Pons (tissue), 1 donor: ENCODE measurements at regions not wholly inside any gene's neighbourhood (a gene's known extent, or its start where the extent isn't known, plus 50 kb on each side); places are given as distances from the start of the nearest gene placed in this dataset.
"Not testable (repeated sequence)": the region's sequence is repeated elsewhere in the genome, so short reads cannot be mapped to it uniquely, and the experiment has no call there.

Source experiments
- DNase-seq: peaks from one replicate; pipeline ENCODE4 v3.0.0-alpha.2; 2016; ENCODE audit warnings: low spot score

DNA sequence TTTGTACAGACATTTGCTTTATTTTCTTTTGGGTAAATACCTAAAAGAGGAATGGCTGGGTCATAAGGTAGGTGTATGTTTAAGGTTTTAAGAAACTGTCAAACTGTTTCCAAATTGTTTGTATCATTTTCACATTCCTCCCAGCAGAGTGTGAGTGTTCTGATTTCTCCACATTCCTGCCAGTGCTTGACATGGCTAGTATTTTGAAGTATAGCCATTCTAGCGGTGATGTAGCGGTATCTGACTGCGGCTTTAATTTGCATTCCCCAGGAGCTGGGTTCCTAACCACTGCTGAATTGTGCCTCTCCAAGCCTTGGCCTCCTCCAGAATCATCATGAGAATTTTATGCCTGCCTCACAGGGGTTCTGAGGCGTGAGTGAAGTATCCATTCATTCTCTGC lies 61.8 kb upstream of the ARL4C start:
- no peak for DNase-seq

- no peak for DNase-seq
Measured at GRCh38 chr2:234556848-234557573, 60.1 kb upstream of the ARL4C start.

GRCh38 chr2:234555616-234556249 lies 58.9 kb upstream of the ARL4C start:
- DNase-seq = no peak

GRCh38 chr2:234555161-234555560 lies 58.3 kb upstream of the ARL4C start:
- no peak for DNase-seq

- DNase-seq = not testable (repeated sequence)
Measured at GRCh38 chr2:234553223-234553622, 56.3 kb upstream of the ARL4C start.

DNA sequence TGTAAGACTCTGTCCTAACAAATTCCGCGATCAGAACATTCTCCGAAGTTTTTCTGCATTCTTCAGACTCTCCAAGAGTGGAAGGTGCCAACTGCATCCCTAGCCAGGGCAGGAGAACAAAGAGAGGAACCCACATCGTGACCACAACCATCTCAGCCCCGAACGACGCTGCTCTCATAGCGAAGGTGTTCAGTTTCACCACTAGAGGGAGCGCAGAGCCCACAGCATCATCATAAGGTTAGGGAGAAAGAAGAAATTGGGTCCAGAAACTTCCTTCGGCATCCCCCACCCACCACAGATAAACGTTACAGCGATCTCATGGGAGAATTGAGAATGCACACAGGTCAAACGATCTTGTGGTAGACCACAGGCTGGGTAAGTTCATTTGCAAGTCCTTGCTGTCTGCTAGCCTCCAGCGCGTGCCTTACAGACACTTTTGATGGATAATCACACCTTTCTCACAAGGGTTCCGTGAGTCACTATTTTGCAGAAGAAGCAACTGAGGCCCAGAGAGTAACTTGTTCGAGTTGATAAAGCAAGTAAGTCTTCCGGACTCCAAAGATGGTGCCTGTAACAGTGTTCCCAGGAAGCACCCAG lies 53.7 kb upstream of the ARL4C start:
- peak; percentile 80 for DNase-seq

DNA sequence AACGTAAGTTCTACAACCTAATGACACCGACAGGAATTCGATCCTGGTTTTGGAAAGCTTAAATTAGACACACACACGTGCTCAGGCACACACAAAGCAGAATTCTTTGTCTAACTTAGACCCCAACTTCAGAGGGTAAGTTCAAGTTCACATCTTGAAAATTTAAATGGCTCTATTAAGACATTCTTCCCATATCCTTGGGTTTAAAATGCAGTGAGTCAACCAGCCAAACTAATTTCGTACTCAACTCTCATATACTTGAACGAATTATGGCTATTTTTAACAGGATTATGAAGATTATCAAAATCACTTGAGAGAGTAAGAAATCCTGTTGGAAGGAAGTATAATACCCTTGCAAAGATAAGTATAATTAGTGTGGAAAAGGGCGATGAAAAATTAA lies 53.2 kb upstream of the ARL4C start:
- DNase-seq = no peak

DNA sequence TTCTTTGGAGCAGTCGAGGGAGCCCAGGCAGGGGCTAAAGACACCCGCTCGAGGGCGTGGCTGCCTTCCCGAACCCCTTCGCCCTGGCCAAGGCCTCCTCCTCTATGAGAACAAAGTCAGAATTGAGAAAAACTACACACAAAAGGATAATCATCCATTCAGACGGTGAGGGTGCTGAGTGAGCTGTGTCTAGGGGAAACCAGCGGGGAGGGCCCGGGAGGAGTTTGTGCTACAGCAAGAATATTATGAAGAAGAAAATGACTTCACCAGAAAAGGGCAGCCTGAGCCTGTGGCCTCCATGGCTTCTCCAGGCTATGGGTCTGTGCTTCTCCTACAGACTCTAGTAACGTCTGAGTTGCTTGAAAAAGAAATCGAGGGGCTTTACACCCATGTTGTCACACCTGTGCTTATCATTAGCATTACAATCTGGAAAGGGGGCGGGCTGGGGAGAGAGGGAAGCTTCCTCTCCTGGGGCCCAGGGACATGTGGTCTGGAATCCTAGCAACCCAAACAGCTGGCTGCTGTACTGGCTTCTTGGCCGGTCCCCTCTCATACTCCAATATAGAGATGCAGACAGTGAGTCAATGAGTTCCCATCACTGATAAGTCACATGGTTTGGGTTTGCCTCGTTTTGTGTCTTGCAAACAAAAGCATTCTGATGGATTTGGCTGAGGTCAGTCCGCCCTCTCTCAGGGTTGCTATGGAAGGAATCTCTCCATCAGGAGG lies 52.0 kb upstream of the ARL4C start:
- DNase-seq = peak; percentile 54

DNA sequence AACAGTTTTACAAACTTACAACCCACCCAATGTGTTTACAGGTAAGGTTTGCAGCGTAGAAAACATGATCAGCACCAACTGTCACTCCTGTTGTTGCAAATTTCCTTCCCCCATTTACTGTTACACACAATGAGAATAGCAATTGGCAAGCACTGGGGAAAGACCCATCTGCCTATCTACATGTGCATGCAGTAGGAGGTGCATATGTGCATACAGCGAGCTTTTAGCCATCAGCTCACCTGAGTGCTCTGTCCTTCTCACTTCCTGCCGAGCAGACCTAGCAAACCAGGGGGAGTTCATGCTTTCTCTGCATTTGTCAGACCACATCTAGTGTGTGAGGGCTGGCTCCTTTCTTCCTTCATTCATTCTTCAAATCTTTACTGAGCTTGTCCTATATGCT lies 49.9 kb upstream of the ARL4C start:
- DNase-seq = no peak
